Lower leg skin (tissue), 4 donors: ENCODE measurements at regions not wholly inside any gene's neighbourhood (a gene's known extent, or its start where the extent isn't known, plus 50 kb on each side); places are given as distances from the start of the nearest gene placed in this dataset.

ENCODE experiments used
- DNase-seq, 2 donors: peaks; one replicate each; pipeline ENCODE4 v3.0.0-alpha.2; 2019; ENCODE audit warnings: low spot score in 2 of 2
- H3K4me3 ChIP-seq: fragments of 200-600 bp; sonication (generic); 2 replicates; pipeline ENCODE4 v1.5.1; 2017; ENCODE audit warnings: mild to moderate bottlenecking, low read depth; ENCODE audit not compliant: poor library complexity, severe bottlenecking
- POLR2A ChIP-seq, 2 donors: fragments of 450-650 bp; IDR thresholded peaks; one replicate each; pipeline ENCODE4 v1.6.1; 2016 to 2017; ENCODE audit warnings: antibody characterized with exemption in 2 of 2, mild to moderate bottlenecking in 1 of 2, moderate library complexity in 1 of 2
- WGBS, 2 donors: methylation state at CpG; one replicate each; pipeline ENCODE4 v1.1.5; 2018; 5-methylcytosine and 5-hydroxymethylcytosine counted together
- intact Hi-C: fragments of 100-400 bp; cut with DNase I; formaldehyde crosslinking; loops from one replicate; pipeline ENCODE4 v1.15.0; 2023; ENCODE audit warnings: low total_unique reads
- TF ChIP-seq, protein P1 (sequence below), 3 donors: fragments of 450-650 bp; IDR thresholded peaks; one replicate each; pipeline ENCODE4 v1.5.1; 2016; ENCODE audit warnings: antibody characterized with exemption in 3 of 3, mild to moderate bottlenecking in 3 of 3, moderate library complexity in 2 of 3

DNA sequence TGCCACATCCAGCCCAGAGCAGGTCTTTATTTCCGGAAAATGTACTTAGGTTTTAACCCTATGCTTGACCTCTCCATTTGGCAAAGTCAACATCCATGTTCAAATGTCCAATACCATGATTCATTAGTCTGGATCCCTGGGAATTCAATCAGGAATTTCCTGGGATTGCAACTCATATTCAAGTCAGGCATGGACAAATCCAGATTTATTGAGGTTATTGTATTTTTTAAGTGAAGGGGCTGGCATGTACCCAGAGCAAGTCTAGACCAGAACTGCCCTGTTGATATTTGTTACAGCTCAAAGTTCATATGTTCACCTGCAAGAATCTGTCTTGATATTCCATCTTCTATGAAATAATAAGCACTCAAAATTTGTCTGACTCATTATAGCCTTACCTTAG, 521.1 kb downstream of the ADGRL2 start:
- no peak overlapping the region for H3K4me3 ChIP-seq
- WGBS, 2 donors = 72 to 94% methylated on average over 1 of the region's 1 CpG
- TF ChIP-seq, protein P1, sequence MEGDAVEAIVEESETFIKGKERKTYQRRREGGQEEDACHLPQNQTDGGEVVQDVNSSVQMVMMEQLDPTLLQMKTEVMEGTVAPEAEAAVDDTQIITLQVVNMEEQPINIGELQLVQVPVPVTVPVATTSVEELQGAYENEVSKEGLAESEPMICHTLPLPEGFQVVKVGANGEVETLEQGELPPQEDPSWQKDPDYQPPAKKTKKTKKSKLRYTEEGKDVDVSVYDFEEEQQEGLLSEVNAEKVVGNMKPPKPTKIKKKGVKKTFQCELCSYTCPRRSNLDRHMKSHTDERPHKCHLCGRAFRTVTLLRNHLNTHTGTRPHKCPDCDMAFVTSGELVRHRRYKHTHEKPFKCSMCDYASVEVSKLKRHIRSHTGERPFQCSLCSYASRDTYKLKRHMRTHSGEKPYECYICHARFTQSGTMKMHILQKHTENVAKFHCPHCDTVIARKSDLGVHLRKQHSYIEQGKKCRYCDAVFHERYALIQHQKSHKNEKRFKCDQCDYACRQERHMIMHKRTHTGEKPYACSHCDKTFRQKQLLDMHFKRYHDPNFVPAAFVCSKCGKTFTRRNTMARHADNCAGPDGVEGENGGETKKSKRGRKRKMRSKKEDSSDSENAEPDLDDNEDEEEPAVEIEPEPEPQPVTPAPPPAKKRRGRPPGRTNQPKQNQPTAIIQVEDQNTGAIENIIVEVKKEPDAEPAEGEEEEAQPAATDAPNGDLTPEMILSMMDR (IDR thresholded peaks at IDR 0.05) = no peak
- no peak for TF ChIP-seq POLR2A (IDR thresholded peaks at IDR 0.05)
- intact Hi-C loops = no loop called here
- DNase-seq = no peak

DNA sequence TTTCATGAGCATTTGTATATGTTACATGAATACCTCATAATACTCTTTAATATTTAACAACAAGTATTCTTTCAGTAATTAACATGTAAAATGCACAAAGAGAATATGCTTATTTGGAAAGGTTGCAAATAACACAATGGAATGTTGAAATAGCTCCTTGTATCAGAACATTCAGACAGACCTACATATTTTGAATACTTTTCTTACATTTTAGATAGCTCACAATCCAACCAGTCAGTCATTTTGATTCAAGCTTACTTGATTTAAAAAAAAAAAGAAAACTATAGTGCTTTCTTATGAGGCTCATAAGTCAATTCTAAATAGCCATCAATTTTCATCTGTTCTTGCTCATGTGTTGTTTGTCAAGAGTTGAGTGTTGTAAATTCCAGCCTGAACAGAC, 518.8 kb downstream of the ADGRL2 start:
- intact Hi-C loops = no loop called here
- no peak overlapping the region for H3K4me3 ChIP-seq
- TF ChIP-seq POLR2A (IDR thresholded peaks at IDR 0.05) = no peak
- TF ChIP-seq, protein P1 (IDR thresholded peaks at IDR 0.05) = no peak
- no peak for DNase-seq

DNA sequence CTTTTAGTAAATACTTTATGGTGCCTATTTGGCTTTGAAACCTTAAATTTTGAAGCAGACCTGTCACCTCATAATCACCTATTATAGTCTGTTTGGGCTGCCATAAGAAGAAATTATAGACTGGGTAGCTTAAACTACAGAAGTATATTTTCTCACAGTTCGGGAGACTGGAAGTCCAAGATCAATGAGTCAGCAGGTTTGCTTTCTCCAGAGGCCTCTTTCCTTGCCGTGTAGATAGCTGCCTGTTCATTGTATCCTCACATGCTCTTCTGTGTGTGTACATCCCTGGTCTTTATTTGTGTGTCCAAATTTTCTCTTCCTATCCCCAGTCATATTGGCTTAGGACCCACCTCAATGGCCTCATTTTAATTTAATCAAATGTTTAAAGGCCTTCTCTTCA, 518.2 kb downstream of the ADGRL2 start:
- TF ChIP-seq POLR2A (IDR thresholded peaks at IDR 0.05) = no peak
- TF ChIP-seq, protein P1 (IDR thresholded peaks at IDR 0.05) = no peak
- WGBS, 2 donors = 90 to 91% methylated on average over 2 of the region's 2 CpGs
- H3K4me3 ChIP-seq = no peak overlapping the region
- DNase-seq = no peak
- intact Hi-C loops = no loop called here

DNA sequence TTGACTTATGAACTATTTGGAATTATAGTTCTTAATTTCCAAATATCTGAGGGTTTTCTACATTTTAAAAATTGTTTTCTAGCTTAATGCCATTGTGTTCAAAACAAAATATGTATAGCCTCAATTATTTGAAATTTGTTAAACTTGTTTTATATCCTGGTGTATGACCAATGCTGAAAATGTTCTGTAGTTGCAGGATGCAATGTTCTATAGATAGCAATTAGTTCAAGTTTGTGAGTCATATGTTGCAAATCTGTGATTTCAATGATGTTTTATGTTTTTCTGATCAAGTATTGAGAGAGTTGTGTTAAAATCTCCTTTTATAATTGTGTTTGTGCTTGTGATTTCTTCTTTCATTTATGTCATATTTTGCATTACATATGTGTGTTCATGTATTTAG, 517.5 kb downstream of the ADGRL2 start:
- no peak for DNase-seq
- H3K4me3 ChIP-seq = no peak overlapping the region
- intact Hi-C loops = no loop called here
- TF ChIP-seq, protein P1 (IDR thresholded peaks at IDR 0.05) = no peak
- TF ChIP-seq POLR2A (IDR thresholded peaks at IDR 0.05) = no peak

DNA sequence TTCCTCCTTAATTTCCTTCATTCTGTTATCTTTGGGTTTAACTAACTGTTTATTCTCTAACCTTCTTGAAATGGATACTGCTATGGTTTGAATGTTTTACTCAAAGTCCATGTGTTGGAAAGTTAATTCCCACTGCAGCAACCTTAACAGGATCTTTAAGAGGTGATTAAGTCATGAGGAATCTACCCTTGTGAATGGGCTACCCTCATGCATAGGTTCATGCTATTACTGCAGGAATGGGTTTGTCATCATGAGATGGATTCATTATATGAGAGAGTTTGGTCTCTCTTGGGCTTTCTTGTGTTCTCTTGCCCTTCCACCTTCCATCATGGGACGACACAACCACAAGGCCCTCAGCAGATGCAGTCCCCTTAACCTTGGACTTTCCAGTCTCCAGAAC, 516.9 kb downstream of the ADGRL2 start:
- DNase-seq = no peak
- 85 to 92% methylated on average over 1 of the region's 1 CpG for WGBS, 2 donors
- no peak for TF ChIP-seq POLR2A (IDR thresholded peaks at IDR 0.05)
- TF ChIP-seq, protein P1 (IDR thresholded peaks at IDR 0.05) = no peak

DNA sequence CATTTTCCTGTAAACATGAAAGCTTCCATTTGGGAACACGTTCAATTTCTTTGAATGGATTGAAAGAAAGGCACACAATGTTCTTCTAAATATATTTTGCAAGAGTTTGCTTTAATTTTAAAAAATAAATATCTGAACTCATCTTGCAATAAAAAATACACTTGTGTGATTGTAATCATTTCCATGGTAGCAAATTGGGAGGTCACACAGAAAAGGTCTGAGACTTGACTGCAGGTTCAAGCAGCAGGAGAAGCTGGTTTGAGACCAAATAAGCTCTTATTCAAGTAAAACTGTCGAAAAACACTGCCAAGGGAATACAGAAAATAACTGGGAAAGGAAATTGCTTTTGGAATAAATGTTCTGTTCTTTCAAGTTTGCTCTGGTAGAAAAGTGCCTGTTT, 498.9 kb downstream of the ADGRL2 start:
- no peak for TF ChIP-seq POLR2A (IDR thresholded peaks at IDR 0.05)
- TF ChIP-seq, protein P1 (IDR thresholded peaks at IDR 0.05) = no peak
- H3K4me3 ChIP-seq = no peak overlapping the region
- 47 to 50% methylated on average over 2 of the region's 2 CpGs for WGBS, 2 donors
- intact Hi-C loops = no loop called here
- DNase-seq = no peak

More for the DNA sequence above, 516.9 kb downstream of the ADGRL2 start:
- H3K4me3 ChIP-seq = no peak overlapping the region
- intact Hi-C loops = no loop called here
